ENCODE measurements at regions not wholly inside any gene's neighbourhood (a gene's known extent, or its start where the extent isn't known, plus 50 kb on each side); places are given as distances from the start of the nearest gene placed in this dataset.

- Mint-ChIP-seq H3K36me3 (ENCODE audit: low read depth, unreplicated experiment) (no peaks in the 10 kb centered on the region), H3K27ac (ENCODE audit: unreplicated experiment) (no peak overlapping the region), H3K4me1 (ENCODE audit: unreplicated experiment) (no peaks in the 10 kb centered on the region), H3K4me3 (ENCODE audit: unreplicated experiment) (no peak overlapping the region), H3K27me3 (ENCODE audit: unreplicated experiment) (no peaks in the 10 kb centered on the region), H3K9me3 (ENCODE audit: unreplicated experiment) (no peaks in the 10 kb centered on the region)
- DNase-seq (ENCODE audit: low spot score) = no peak
- TF ChIP-seq, protein P1, sequence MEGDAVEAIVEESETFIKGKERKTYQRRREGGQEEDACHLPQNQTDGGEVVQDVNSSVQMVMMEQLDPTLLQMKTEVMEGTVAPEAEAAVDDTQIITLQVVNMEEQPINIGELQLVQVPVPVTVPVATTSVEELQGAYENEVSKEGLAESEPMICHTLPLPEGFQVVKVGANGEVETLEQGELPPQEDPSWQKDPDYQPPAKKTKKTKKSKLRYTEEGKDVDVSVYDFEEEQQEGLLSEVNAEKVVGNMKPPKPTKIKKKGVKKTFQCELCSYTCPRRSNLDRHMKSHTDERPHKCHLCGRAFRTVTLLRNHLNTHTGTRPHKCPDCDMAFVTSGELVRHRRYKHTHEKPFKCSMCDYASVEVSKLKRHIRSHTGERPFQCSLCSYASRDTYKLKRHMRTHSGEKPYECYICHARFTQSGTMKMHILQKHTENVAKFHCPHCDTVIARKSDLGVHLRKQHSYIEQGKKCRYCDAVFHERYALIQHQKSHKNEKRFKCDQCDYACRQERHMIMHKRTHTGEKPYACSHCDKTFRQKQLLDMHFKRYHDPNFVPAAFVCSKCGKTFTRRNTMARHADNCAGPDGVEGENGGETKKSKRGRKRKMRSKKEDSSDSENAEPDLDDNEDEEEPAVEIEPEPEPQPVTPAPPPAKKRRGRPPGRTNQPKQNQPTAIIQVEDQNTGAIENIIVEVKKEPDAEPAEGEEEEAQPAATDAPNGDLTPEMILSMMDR (IDR thresholded peaks at IDR 0.05; ENCODE audit: unreplicated experiment) = no peak
These were observed 724.8 kb downstream of the C12orf50 start for GRCh38 chr12:87304406-87304805.

DNA sequence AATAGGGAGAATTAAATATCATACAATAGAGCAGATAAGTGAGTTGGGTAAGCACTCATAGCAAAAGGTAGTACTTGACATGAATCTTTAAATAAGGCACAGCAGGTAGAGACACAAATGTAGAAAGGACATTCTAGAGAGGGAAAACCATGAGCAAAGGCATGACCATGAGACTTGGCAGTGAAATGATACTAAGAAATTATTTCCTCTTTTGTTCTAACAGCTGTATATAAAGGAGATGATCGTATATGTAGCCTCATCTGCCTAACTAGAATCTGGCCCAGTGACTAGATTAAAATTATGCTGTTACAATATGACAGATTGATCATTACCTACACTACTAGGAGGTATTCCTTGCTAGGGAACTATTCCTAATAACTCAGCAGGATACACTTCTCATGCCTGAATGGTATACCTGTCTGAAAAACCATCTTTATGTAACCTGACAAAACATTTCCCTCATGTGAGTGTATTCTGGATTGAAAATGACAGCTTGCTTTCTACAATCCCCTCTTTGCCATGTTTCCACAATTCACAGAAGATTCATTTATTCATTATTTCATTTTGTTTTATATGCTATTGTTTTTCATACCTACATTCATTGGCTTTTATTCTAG is 725.7 kb downstream of the C12orf50 start:
- TF ChIP-seq, protein P1 (IDR thresholded peaks at IDR 0.05; ENCODE audit: unreplicated experiment) = no peak
- H3K27ac Mint-ChIP-seq (ENCODE audit: unreplicated experiment) = no peak overlapping the region
- no peaks in the 10 kb centered on the region for H3K27me3 Mint-ChIP-seq (ENCODE audit: unreplicated experiment)
- H3K4me1 Mint-ChIP-seq (ENCODE audit: unreplicated experiment) = no peaks in the 10 kb centered on the region
- no peak overlapping the region for H3K4me3 Mint-ChIP-seq (ENCODE audit: unreplicated experiment)
- no peaks in the 10 kb centered on the region for H3K9me3 Mint-ChIP-seq (ENCODE audit: unreplicated experiment)
- no peak for DNase-seq (ENCODE audit: low spot score)
- H3K36me3 Mint-ChIP-seq (ENCODE audit: low read depth, unreplicated experiment) = no peaks in the 10 kb centered on the region

DNA sequence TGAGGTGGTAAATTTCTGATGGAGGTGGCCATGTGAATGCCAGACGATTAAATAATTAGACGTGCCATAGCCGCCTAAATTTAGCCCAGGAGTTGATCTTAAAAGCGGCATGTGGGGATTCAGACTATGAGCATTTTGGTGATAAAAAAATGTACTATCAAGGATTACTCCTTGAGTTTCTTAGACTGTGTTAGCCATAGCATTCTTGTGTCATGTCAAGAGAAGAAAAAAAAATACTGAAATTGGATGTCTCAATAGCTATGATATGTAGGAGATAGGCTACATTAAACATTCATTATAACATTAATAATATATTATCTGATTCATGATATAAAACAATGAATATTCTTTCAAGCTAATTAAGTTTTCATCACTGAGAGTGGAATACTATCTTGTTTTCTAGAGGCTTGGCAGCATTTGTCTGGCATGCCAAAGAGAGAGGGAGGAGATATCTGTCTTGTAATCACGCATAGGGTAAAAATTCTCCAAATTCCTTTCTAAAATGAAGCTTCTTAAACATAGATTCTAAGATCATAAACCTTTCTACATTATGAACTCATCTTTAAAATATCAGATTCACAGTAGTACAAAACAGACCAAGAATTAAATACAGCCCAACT is 727.0 kb downstream of the C12orf50 start:
- Mint-ChIP-seq H3K4me1 (ENCODE audit: unreplicated experiment) (no peaks in the 10 kb centered on the region), H3K27me3 (ENCODE audit: unreplicated experiment) (no peaks in the 10 kb centered on the region), H3K4me3 (ENCODE audit: unreplicated experiment) (no peak overlapping the region), H3K9me3 (ENCODE audit: unreplicated experiment) (no peaks in the 10 kb centered on the region), H3K27ac (ENCODE audit: unreplicated experiment) (no peak overlapping the region), H3K36me3 (ENCODE audit: low read depth, unreplicated experiment) (no peaks in the 10 kb centered on the region)
- TF ChIP-seq, protein P1 (IDR thresholded peaks at IDR 0.05; ENCODE audit: unreplicated experiment) = no peak
- DNase-seq (ENCODE audit: low spot score) = no peak

- H3K4me1 Mint-ChIP-seq (ENCODE audit: unreplicated experiment) = no peaks in the 10 kb centered on the region
- H3K27me3 Mint-ChIP-seq (ENCODE audit: unreplicated experiment) = no peaks in the 10 kb centered on the region
- no peaks in the 10 kb centered on the region for H3K36me3 Mint-ChIP-seq (ENCODE audit: low read depth, unreplicated experiment)
- TF ChIP-seq, protein P1 (IDR thresholded peaks at IDR 0.05; ENCODE audit: unreplicated experiment) = no peak
- no peak for DNase-seq (ENCODE audit: low spot score)
- H3K9me3 Mint-ChIP-seq (ENCODE audit: unreplicated experiment) = no peaks in the 10 kb centered on the region
- no peak overlapping the region for H3K4me3 Mint-ChIP-seq (ENCODE audit: unreplicated experiment)
- H3K27ac Mint-ChIP-seq (ENCODE audit: unreplicated experiment) = no peak overlapping the region
These were observed 738.7 kb downstream of the C12orf50 start for GRCh38 chr12:87290505-87290904.

- TF ChIP-seq, protein P1 (IDR thresholded peaks at IDR 0.05; ENCODE audit: unreplicated experiment) = no peak
- no peak for DNase-seq (ENCODE audit: low spot score)
- H3K9me3 Mint-ChIP-seq (ENCODE audit: unreplicated experiment) = no peaks in the 10 kb centered on the region
- H3K4me3 Mint-ChIP-seq (ENCODE audit: unreplicated experiment) = no peak overlapping the region
- H3K27ac Mint-ChIP-seq (ENCODE audit: unreplicated experiment) = no peak overlapping the region
- no peaks in the 10 kb centered on the region for H3K27me3 Mint-ChIP-seq (ENCODE audit: unreplicated experiment)
- H3K36me3 Mint-ChIP-seq (ENCODE audit: low read depth, unreplicated experiment) = no peaks in the 10 kb centered on the region
- H3K4me1 Mint-ChIP-seq (ENCODE audit: unreplicated experiment) = no peaks in the 10 kb centered on the region
These were observed 745.3 kb downstream of the C12orf50 start for GRCh38 chr12:87283886-87284285.
